CD4-positive, alpha-beta T cell treated with Interleukin-4 for 4 hours (primary cell): ENCODE measurements at regions not wholly inside any gene's neighbourhood (a gene's known extent, or its start where the extent isn't known, plus 50 kb on each side); places are given as distances from the start of the nearest gene placed in this dataset.
A peak's percentile ranks its signal among the peaks of the same experiment; 100 is the strongest.

ENCODE experiments used
- DNase-seq: peaks from one replicate; pipeline ENCODE4 v3.0.0-alpha.2; 2020

- no peak for DNase-seq
These were observed 748.2 kb upstream of the ADAMTS5 start for GRCh38 chr21:27715131-27715530.

- no peak for DNase-seq
These were observed 746.5 kb upstream of the ADAMTS5 start for GRCh38 chr21:27713154-27714109.

- DNase-seq: no peak
These were observed 737.8 kb upstream of the ADAMTS5 start for GRCh38 chr21:27704567-27705166.

GRCh38 chr21:27703791-27704190, 736.9 kb upstream of the ADAMTS5 start:
- no peak for DNase-seq

GRCh38 chr21:27700974-27701614, 734.2 kb upstream of the ADAMTS5 start:
- DNase-seq: peak; percentile 30

- no peak for DNase-seq
These were observed 728.4 kb upstream of the ADAMTS5 start for GRCh38 chr21:27695246-27695645.

- DNase-seq: no peak
These were observed 727.8 kb upstream of the ADAMTS5 start for GRCh38 chr21:27694667-27695066.

- no peak for DNase-seq
These were observed 726.5 kb upstream of the ADAMTS5 start for GRCh38 chr21:27693376-27693775.

- DNase-seq: no peak
These were observed 724.6 kb upstream of the ADAMTS5 start for GRCh38 chr21:27691516-27691915.

- DNase-seq: no peak
These were observed 724.1 kb upstream of the ADAMTS5 start for GRCh38 chr21:27691006-27691405.

- DNase-seq: no peak
These were observed 723.5 kb upstream of the ADAMTS5 start for GRCh38 chr21:27690426-27690825.

- DNase-seq: no peak
These were observed 721.9 kb upstream of the ADAMTS5 start for GRCh38 chr21:27688773-27689172.

- DNase-seq: no peak
These were observed 716.4 kb upstream of the ADAMTS5 start for GRCh38 chr21:27683292-27683691.

- DNase-seq: no peak
These were observed 715.0 kb upstream of the ADAMTS5 start for GRCh38 chr21:27681841-27682240.

GRCh38 chr21:27681038-27681437, 714.1 kb upstream of the ADAMTS5 start:
- no peak for DNase-seq

GRCh38 chr21:27680181-27680580, 713.3 kb upstream of the ADAMTS5 start:
- no peak for DNase-seq

- DNase-seq: no peak
These were observed 711.6 kb upstream of the ADAMTS5 start for GRCh38 chr21:27678511-27678910.

- no peak for DNase-seq
These were observed 710.7 kb upstream of the ADAMTS5 start for GRCh38 chr21:27677546-27677945.

- DNase-seq: no peak
These were observed 708.4 kb upstream of the ADAMTS5 start for GRCh38 chr21:27675306-27675705.

- no peak for DNase-seq
These were observed 707.2 kb upstream of the ADAMTS5 start for GRCh38 chr21:27674041-27674615.

GRCh38 chr21:27673581-27673980, 706.7 kb upstream of the ADAMTS5 start:
- no peak for DNase-seq

GRCh38 chr21:27671207-27671606, 704.3 kb upstream of the ADAMTS5 start:
- DNase-seq: no peak

GRCh38 chr21:27653481-27653880, 686.6 kb upstream of the ADAMTS5 start:
- DNase-seq: no peak
